ENCODE measurements at regions not wholly inside any gene's neighbourhood (a gene's known extent, or its start where the extent isn't known, plus 50 kb on each side); places are given as distances from the start of the nearest gene placed in this dataset.
"Not testable (repeated sequence)": the region's sequence is repeated elsewhere in the genome, so short reads cannot be mapped to it uniquely, and the experiment has no call there.

GRCh38 chr10:10716972-10717371 lies 300.7 kb upstream of the CELF2 start:
- no peak for FAIRE-seq
- no peak for TF ChIP-seq POLR2AphosphoS5 (IDR thresholded peaks at IDR 0.05; ENCODE audit: low read depth, low read length)
- TF ChIP-seq TAF1 (IDR thresholded peaks at IDR 0.05; ENCODE audit: borderline replicate concordance, low read depth, low read length): no peak
- no peak for TF ChIP-seq POLR2A (IDR thresholded peaks at IDR 0.05; ENCODE audit: low read depth, low read length)

GRCh38 chr10:10722422-10722821 lies 295.2 kb upstream of the CELF2 start:
- TF ChIP-seq POLR2A (IDR thresholded peaks at IDR 0.05; ENCODE audit: low read depth, low read length) (no peak), TAF1 (IDR thresholded peaks at IDR 0.05; ENCODE audit: borderline replicate concordance, low read depth, low read length) (no peak), POLR2AphosphoS5 (IDR thresholded peaks at IDR 0.05; ENCODE audit: low read depth, low read length) (no peak)
- FAIRE-seq (no peak), DNase-seq (ENCODE audit: insufficient read length) (no peak)

More at GRCh38 chr10:10716972-10717371, 300.7 kb upstream of the CELF2 start:
- no peak for DNase-seq (ENCODE audit: insufficient read length)

- no peak for DNase-seq (ENCODE audit: insufficient read length)
- TF ChIP-seq POLR2A (IDR thresholded peaks at IDR 0.05; ENCODE audit: low read depth, low read length) (no peak), TAF1 (IDR thresholded peaks at IDR 0.05; ENCODE audit: borderline replicate concordance, low read depth, low read length) (no peak), POLR2AphosphoS5 (IDR thresholded peaks at IDR 0.05; ENCODE audit: low read depth, low read length) (no peak)
- FAIRE-seq: no peak
These were observed 292.5 kb upstream of the CELF2 start for GRCh38 chr10:10725196-10725595.

GRCh38 chr10:10726101-10726500 lies 291.6 kb upstream of the CELF2 start:
- no peak for FAIRE-seq
- no peak for TF ChIP-seq TAF1 (IDR thresholded peaks at IDR 0.05; ENCODE audit: borderline replicate concordance, low read depth, low read length)
- no peak for TF ChIP-seq POLR2A (IDR thresholded peaks at IDR 0.05; ENCODE audit: low read depth, low read length)
- no peak for TF ChIP-seq POLR2AphosphoS5 (IDR thresholded peaks at IDR 0.05; ENCODE audit: low read depth, low read length)
- no peak for DNase-seq (ENCODE audit: insufficient read length)

GRCh38 chr10:10727411-10727810 lies 290.3 kb upstream of the CELF2 start:
- DNase-seq (ENCODE audit: insufficient read length); FAIRE-seq: not testable (repeated sequence)

GRCh38 chr10:10727812-10728211 lies 289.9 kb upstream of the CELF2 start:
- DNase-seq (ENCODE audit: insufficient read length) (no peak), FAIRE-seq (no peak)
- TF ChIP-seq POLR2A (IDR thresholded peaks at IDR 0.05; ENCODE audit: low read depth, low read length) (no peak), POLR2AphosphoS5 (IDR thresholded peaks at IDR 0.05; ENCODE audit: low read depth, low read length) (no peak), TAF1 (IDR thresholded peaks at IDR 0.05; ENCODE audit: borderline replicate concordance, low read depth, low read length) (no peak)

GRCh38 chr10:10730471-10731043 lies 287.1 kb upstream of the CELF2 start:
- DNase-seq (ENCODE audit: insufficient read length) (no peak), FAIRE-seq (no peak)
- TF ChIP-seq POLR2AphosphoS5 (IDR thresholded peaks at IDR 0.05; ENCODE audit: low read depth, low read length): no peak
- no peak for TF ChIP-seq TAF1 (IDR thresholded peaks at IDR 0.05; ENCODE audit: borderline replicate concordance, low read depth, low read length)
- TF ChIP-seq POLR2A (IDR thresholded peaks at IDR 0.05; ENCODE audit: low read depth, low read length): no peak

GRCh38 chr10:10731366-10731765 lies 286.3 kb upstream of the CELF2 start:
- DNase-seq (ENCODE audit: insufficient read length): no peak
- TF ChIP-seq POLR2AphosphoS5 (IDR thresholded peaks at IDR 0.05; ENCODE audit: low read depth, low read length): no peak
- TF ChIP-seq POLR2A (IDR thresholded peaks at IDR 0.05; ENCODE audit: low read depth, low read length): no peak
- no peak for TF ChIP-seq TAF1 (IDR thresholded peaks at IDR 0.05; ENCODE audit: borderline replicate concordance, low read depth, low read length)
- FAIRE-seq: no peak

GRCh38 chr10:10734356-10735064 lies 283.2 kb upstream of the CELF2 start:
- no peak for FAIRE-seq
- no peak for TF ChIP-seq POLR2A (IDR thresholded peaks at IDR 0.05; ENCODE audit: low read depth, low read length)
- TF ChIP-seq TAF1 (IDR thresholded peaks at IDR 0.05; ENCODE audit: borderline replicate concordance, low read depth, low read length): no peak
- no peak for DNase-seq (ENCODE audit: insufficient read length)

GRCh38 chr10:10745291-10745690 lies 272.4 kb upstream of the CELF2 start:
- DNase-seq (ENCODE audit: insufficient read length) (no peak), FAIRE-seq (no peak)
- TF ChIP-seq TAF1 (IDR thresholded peaks at IDR 0.05; ENCODE audit: borderline replicate concordance, low read depth, low read length) (no peak), POLR2A (IDR thresholded peaks at IDR 0.05; ENCODE audit: low read depth, low read length) (no peak)

GRCh38 chr10:10755490-10755889 lies 262.2 kb upstream of the CELF2 start:
- no peak for TF ChIP-seq POLR2A (IDR thresholded peaks at IDR 0.05; ENCODE audit: low read depth, low read length)
- DNase-seq (ENCODE audit: insufficient read length): no peak
- FAIRE-seq: no peak

- no peak for TF ChIP-seq POLR2AphosphoS5 (IDR thresholded peaks at IDR 0.05; ENCODE audit: low read depth, low read length)
- no peak for TF ChIP-seq POLR2A (IDR thresholded peaks at IDR 0.05; ENCODE audit: low read depth, low read length)
- TF ChIP-seq TAF1 (IDR thresholded peaks at IDR 0.05; ENCODE audit: borderline replicate concordance, low read depth, low read length): no peak
- DNase-seq (ENCODE audit: insufficient read length) (no peak), FAIRE-seq (no peak)
These were observed 259.4 kb upstream of the CELF2 start for GRCh38 chr10:10758306-10758705.

GRCh38 chr10:10759806-10760205 lies 257.9 kb upstream of the CELF2 start:
- not testable (repeated sequence) for DNase-seq (ENCODE audit: insufficient read length); FAIRE-seq
